ENCODE measurements at regions not wholly inside any gene's neighbourhood (a gene's known extent, or its start where the extent isn't known, plus 50 kb on each side); places are given as distances from the start of the nearest gene placed in this dataset.
A peak's percentile ranks its signal among the peaks of the same experiment; 100 is the strongest.

DNA sequence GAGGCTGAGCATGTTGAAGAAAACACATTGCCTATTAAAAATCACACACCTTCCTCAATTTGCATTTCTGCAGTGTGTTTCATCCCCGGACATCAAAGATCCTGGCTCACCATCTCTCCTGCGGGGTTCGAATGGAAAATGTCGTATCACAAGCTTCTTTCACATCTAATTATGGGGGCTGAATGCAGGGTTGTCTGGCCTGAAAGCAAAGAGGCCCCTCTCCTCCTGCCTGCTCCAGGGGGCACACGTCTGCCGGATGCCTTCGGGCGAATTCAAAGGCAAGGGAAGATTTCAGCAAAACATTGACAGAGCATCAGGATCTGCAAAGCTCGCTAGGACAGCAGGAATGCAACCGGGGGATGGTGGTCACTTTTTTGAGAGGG is 1447.7 kb downstream of the TBC1D22A start:
- no peak for DNase-seq

DNA sequence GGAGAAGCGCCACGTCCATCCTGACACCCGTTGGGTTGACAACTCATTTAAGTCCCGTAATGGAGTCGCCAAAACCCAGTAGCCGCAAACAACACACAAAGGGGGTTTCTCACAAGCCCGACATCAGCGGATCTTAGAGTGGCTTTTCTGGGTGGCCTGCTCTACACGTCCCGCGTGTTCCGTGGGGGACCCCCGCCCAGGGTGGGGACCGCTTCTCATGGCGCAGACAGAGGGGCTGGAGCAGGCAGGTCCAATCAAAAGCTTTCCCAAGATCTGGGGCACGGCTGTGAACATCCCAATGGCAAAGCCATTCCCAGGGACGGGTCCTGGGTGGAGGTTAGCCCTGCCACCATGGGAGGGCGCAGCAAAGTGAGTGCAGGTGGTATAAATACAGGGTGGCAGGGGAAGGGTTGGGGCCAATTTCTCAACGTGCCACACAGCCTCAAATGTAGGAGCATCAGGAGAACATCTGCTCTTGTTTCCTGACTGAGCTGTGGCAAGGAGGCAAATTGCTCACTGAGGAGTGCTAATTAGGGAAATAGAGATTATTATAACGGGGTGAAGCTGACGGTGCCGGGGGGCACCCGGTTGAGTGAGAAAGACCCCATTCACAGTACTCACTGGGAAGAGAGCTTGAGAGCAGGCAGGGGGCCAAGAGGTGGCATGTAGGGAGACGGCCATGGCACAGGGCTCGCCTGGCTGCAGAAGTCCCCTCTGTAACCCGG is 1447.2 kb downstream of the TBC1D22A start:
- no peak for DNase-seq

DNA sequence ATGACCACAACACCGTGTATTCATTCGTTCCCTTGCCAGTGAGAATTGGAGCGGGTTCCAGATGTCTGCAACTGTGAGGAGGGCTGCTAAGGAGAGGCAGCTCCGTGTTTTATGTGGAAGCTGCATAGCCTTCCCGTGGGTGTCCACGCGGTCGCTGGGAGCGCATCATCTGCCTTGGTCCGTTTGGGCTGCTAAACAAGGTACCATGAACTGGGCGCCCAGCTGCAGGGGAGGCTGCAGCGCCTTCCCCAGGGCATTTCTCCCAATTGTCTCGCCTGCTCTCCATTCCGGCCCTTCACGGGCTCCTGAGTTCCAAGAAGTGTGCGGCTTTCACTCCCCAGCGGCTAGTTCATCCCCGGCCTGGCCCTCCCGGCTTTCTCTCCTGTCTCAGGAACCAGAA is 1446.4 kb downstream of the TBC1D22A start:
- DNase-seq = no peak

DNA sequence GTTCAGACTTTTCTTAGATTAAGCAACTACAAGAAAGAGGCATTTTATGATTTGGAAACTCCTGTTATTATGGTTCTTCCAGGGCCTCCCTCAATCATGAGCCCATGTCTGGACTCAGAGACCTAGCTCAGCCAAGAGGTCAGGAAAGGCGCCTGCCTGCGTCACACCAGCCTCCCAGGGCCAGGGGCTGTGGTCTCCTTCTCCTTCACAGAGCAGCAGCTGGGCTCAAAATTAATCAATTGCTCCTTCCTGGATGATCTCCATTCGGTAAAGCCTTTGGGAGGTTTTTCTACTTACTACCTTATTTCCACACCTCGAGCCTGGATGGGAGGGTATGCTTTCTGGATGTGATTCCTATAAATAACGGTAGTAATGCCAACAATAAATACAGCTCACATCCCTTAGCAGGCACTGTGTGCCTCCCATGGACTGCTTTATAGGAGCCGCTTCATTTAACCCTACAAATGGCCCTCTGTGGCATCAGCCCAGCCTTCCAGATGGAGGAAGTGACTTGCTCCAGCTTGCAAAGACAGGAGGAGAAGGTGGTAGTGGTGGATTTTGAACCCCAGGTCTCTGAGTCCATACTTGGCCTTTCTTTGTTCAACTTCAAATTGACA is 1445.6 kb downstream of the TBC1D22A start:
- no peak for DNase-seq

DNA sequence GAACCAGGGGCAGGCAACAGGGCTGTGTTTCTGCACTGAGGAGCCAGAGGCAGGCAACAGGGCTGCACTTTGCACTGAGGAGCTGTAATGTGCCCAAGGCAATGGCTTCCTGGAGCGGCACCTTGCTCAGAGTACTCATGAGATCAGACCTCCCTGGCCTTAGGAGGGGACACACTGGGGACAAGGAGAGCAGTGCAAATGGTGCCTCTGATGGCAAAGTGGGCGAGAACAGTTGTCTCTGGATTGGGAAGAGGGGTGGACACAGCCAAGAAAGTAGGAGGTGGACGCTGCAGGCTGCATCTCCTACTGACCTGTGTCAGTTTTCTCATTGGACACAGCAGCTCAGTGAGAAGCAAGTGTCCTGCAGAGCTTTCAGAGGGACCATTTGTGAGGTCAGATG is 1443.3 kb downstream of the TBC1D22A start:
- DNase-seq = no peak

DNA sequence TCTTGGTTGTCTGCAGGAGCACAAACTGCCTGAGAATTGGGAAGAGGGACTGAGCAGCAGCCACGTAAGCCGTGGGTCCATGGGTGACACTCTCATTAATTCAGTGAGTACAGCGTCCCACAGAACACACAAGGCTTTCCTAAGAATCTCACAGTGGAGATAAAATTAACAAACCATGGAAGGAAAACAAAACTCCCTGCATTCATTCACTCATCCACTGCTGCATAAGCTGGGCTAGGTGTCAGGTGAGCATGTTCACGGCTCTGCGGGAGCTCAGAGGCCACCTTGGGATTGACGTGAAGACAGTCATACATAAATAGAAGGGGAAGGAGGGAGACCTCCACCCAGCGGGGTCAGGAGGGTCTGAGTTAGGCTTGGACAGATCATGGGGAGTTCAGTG is 1442.7 kb downstream of the TBC1D22A start:
- DNase-seq = no peak

DNA sequence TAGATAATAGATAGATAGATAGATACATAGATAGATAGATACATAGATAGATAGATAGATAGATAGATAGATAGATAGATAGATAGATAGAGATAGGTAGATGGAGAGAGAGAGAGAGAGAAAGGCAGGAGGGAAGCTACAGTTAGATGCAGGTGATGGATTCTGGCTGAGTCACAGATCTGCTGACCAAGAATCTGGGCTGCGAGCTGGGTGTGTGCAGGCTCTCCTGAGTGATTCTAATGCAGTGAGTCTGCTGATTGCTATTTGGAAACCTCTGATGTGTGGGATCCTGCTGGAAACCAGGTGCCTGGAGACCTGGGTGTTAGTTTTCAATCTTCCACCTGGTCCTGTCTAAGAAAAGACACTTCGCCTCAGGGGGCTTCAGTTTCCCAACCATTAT is 1441.8 kb downstream of the TBC1D22A start:
- DNase-seq = no peak

DNA sequence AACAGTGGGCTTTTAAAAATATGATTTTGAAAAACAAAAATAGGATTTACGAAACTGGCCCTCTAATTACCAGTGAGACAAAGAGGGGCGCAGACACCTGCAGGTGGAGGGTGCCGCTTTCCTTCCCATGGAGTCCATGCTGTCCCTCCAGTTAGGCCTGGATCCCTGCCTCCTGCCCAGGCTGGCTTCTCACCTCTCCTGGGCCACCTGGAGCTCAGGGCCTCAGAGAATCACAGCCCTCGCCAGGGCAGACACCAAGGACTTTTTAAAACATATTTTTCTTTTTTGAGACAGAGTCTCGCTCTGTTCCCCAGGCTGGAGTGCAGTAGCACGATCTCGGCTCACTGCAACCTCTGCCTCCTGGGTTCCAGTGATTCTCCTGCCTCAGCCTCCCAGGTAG is 1437.2 kb downstream of the TBC1D22A start:
- no peak for DNase-seq

DNA sequence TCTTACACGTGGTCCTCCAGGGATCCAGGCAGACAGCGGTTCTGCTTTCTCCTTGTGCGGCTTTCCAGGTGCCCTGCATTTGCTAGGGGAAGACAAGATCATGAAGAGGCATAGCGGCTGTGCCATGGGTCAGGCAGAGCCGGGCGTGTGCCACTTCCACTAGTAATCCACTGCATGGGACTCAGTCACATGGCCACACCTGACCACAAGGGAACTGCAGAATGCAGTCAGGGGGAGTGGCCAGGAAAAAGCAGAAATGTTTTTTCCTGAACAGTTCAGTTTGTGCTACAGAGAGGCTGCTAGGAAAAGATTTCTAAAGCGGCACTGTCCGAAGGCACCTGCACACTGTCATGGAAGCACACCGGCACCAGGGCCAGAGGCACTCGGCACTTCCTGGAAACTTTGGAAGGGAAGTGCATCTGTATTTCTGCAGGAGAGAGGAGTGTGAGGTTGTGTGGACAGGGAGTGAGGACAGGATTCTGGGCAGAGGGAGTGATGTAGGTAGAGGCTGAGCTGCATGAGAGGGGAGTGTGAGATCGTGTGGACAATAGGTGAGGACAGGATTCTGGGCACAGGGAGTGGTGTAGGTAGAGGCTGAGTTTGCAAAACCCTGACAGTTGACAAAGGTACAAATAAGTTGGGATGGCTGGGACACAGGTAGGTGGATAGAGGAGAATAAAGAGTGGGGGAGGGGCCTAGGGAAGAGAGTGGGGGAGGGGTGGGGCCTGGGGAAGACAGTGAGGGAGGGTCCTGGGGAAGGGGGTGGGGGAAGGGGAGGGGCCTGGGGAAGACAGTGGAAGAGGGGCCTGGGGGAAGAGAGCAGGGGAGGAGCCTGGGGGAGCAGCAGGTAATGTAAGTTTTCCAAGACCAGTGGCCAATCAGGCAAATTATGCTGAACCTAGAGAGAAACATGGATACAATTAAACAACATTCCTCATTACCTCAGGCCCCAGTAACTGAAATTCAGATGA is 1436.3 kb downstream of the TBC1D22A start:
- peak; percentile 9 for DNase-seq

DNA sequence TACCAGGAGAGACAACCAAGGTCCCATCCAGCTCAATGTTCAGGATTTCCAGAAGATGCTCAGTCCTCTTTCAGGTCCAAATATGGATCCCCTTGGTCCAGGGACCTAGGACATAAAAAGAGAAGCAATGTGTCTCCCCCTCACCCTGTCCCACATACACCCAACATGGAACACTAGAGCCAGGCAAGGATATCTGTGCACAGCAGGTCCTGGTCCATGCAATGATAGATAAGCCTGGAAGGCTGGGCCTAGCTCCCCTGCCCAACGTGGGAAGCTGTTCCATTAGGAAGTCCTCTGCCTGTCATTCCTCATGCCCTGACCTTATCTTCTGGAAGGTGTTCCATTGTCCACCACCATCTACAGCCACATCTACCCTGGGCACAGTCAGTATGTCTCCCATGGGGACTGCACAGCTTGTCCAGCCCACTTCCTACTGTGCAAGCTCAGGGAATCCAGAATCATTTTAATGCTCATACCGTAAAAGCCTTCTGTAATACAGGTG is 1434.8 kb downstream of the TBC1D22A start:
- DNase-seq = no peak

DNA sequence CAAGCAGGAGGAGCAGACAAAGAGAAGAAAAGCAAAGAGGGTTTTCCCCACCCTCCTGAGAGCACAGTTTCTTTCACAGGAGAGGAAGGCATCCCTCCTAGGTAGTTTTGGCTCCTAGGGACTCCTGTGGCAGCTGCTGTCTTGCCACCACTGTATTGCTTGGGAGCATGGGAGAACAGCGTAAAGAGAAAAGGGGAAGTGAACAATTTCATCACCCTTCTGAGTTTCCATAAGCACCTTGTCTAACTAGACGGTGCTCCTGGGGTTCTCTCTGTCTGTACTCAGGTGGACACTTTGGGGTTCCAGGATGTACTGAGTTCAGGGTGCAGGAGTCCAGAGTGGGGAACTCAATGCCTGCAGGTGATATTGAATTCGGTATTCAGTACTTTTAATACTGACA is 1430.5 kb downstream of the TBC1D22A start:
- DNase-seq = peak; percentile 23

DNA sequence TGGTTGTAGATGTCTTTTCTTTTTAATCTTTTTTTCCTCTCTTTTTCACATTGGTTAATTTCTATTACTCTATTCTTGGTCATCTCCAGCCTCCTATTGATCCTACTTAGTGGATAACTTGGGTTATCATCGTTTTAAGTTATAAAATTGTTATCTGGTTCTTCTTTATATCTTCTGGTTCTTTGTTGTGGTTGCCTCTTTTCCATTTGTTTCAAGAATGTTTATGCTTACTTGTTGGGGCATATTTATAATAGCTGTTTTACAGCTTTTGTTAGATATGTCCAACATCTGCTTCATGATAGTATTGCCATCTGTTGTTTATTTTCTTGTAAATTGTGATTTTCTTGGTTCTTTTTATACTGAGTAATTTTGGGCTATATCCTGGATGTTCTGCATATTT is 1429.6 kb downstream of the TBC1D22A start:
- DNase-seq = no peak

DNA sequence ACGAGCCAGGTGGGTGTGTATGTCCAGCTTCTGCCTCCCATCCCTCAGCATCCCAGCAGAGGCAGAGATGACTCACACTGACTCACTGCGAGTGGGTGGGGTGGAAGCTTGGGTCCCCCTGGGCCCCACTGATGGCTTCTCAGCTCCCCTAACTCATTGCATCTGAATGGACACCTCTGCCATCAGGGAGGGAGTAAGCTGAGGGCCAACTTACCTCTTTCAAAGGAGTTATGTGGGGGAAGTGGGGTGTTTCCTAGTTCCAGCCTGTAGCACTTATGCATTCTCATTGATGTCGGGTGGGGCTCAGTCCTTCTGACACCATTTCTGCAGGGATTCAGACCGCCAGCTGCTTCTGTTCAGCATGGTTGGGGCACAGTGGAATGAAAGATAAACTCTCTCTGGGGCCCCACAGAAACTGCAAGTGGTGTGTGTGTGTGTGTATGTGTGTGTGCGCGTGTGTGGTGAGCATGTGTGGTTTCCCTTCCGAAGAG is 1425.8 kb downstream of the TBC1D22A start:
- DNase-seq = no peak

DNA sequence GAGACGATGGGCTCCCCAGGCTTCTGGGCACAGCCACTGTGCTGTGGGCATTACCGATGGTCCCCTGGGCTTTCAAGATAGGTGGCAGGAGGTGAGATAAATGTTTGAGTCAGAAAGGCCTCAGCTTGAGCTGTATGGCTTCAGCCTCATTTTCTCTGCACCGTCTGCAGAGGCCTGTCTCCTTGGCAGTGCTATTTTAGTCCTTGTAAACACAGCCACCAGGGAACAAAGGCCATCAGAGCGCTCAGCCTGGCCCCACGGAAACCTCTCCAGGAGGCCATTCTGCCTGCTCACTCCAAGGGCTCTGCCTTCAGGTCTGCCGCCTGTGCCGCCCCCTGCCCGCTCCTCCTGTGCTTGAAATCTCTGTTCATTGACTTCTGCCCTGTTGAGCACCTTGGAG is 1424.9 kb downstream of the TBC1D22A start:
- no peak for DNase-seq

DNA sequence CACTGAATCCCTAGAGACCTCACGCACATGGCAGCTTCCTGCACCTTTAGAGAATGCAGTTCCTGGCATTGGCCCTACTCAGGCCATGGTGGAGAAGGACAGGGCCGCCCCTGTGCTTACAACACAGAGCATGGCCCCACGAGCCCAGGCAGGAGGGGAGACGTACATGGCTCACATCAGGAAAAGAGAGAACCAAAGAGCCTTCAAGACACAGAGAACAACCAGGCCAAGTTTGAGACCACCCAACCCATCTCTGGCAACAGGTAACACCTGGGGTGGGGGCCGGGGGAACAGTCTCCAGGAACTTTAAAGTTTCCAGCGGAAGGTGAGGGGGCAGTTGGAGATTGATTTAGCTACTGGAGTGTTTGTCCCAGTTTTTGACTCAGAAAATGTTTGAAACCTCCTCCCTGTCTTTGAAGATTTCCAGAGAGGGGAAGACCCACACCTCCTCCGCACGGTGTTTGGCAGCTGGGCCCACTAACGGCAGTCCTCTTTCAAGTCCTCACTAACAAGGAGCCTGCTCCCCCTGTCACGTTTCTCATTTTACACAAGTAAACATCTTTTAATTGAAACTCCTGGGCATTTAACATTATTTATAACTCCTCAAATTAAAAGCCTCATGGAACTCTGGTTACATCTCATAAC is 1423.8 kb downstream of the TBC1D22A start:
- DNase-seq = no peak

DNA sequence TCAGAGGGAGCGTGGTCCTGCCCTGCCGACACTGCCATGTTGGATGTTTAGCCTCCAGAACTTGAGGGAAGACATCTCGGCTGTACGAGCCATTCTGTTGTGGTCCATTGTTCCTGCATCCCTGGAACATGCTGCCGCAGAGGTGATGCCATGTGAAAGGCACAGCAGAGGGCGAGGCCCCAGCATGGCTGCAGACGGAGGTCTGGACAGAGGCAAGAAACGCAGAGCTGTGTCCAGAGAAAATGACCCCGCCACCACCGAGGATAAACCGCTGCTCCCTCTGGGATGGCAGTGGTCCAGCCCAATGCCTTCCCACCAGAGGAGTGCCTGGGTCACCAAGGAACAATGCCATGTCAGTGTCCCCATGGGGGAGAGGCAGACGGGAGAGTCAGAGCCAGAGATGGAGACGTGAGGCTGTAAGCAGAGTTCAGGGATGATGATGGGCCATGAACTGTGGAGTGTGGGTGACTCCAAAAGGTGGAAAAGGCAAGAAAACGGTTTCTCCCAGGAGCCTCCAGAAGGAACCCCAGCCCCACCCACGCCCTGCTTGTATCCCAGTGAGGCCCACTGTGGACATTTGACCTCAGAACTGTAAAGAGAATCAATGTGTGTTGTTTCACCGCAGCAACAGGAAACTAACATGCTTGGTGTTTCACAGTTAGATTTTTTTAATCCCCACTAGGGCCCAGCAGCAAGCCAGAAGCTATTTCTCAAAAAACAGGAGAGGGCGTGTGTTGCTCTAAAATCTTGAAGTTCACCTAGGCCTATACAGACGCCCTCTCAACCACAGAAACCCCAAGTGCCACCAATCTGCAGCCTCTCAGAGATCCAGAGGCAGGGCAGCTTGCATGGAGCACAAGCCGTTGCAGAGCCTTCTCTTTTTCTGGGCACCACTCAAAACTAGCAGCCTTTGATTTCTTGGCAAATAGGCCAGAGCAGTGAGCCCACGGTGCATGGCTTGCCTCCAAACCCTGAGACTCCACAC is 1422.9 kb downstream of the TBC1D22A start:
- DNase-seq = no peak

DNA sequence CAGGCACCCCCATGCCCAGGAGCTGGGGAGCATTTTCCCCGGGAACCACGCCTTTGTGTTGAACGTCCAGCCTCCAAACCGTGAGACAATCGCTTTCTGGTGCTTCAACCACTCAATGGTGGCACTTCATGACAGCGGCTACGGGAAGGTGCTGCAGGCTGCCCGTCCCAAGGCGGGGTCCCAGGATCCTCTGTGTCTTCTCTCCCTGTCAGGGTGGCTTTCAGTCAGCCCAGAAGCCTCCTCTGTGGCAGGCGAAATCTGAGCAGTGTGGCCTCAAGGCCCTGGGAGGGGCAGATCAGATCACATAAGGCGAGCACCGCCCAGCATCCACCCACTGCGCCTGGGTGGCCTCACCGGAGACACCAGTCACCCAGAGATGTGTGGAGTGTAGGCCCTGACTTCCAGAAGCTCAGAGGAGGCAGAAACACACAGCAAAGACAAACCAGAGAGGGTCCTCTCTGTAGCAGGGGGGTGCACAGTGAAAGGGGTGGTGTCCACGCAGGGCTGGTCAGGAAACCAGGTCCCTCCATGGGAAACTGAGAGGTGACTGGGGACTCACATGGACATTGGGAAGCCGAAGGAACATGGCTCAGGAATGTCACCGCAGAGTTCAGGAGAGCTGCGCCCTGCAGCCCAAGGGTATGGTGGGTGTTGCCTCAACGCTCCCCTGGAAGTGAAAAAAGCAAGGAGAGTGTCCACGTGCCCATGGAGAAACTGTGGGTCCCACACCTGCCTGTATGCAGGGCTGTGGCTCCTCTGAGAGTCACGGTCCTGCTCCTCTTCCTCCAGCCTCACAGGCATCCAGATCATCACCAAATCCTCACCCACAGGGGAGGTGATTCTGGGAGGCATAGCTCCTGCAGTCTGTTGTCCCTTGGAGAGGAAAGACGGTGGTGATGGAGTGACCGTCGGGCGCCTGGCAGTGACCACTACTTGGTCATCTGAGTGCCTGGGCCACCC is 1420.7 kb downstream of the TBC1D22A start:
- no peak for DNase-seq

DNA sequence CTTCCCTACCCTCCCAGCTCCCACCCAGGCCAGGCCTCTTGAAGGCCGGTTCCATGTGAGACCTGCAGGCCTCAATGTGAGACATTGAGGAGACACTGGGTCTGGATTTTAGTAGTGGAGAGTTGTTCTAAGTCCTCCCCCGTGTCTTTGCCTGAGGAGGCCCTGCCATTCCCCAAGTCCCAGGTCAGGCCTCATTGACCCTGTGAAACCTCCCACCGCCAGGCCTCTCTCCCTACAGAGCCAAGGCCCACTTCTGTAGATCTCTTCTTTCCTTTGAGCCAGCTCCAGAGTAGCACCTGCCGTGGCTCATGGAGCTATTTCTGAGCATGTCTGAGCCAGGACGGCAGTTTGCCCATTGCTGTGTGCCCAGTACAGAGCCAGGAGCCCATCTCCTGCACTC is 1419.6 kb downstream of the TBC1D22A start:
- DNase-seq = no peak

DNA sequence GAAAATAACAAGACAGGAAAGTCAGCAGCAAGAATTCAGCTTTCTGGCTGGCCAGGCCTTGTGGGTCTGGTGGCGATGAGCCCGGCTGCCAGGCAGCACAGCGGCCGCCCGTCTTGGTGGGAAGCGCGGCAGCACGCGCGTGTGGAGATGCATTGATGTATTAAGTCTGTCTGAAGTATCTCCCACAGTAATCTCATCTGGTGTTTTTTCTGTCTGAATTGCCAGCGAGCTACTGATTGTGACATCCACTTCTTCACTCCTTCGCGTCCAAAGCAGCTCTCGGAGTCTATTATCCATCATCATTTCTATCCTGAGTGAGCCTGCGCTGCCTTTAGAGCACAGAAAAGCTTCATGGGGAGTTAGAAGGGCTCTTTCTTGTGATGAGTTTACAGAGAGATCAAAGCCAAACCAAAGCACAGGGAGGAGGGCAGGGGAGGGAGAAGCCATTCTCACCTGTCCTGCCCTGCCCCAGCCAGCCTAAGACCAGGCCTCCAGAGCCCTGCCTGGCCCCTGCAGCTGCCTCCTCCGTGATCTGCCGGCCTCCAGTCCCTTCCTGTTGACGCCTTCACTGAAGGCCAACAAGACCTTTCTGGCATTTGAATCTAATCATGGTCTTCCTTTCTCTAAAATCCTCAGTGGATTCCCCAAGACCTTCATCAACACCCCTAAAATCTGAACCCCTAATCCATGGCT is 1419.0 kb downstream of the TBC1D22A start:
- DNase-seq = no peak

DNA sequence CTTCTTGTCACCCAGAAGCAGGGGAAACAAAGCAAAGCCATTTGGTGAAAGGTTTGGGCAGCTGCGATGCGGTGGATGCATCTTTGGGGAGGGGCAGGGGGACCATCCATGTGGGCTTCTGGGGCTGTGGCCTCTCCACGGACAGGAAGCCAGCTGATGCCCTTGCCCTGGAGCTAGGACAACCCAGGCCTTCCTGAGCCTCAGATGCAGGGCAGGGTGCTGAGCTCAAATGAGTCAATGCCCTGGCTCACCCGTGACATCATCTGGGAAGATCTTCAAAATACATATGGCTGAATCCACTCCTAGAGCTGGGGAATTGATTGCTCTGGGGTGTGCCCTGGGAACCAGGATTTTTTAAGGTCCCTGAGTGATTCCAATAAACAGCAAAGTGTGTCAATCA is 1418.2 kb downstream of the TBC1D22A start:
- no peak for DNase-seq

All from hematopoietic multipotent progenitor cell treated with erythropoietin and hydrocortisone succinate and interleukin-3 and kit ligand, for 6 days (in vitro differentiated cells).